Parathyroid adenoma (tissue), 2 donors: ENCODE measurements at regions not wholly inside any gene's neighbourhood (a gene's known extent, or its start where the extent isn't known, plus 50 kb on each side); places are given as distances from the start of the nearest gene placed in this dataset.

Experiments
- H2AFZ ChIP-seq: fragments of 300-600 bp; sonication (generic); one replicate; pipeline ENCODE4 v1.7.0; 2017; ENCODE audit warnings: antibody characterized with exemption, mild to moderate bottlenecking
- H3K27ac ChIP-seq: fragments of 300-600 bp; sonication (generic); one replicate; pipeline ENCODE4 v1.7.0; 2017
- H3K27me3 ChIP-seq: fragments of 300-600 bp; sonication (generic); one replicate; pipeline ENCODE4 v1.7.0; 2017; ENCODE audit warnings: low read length; ENCODE audit not compliant: control insufficient read depth, insufficient read depth
- H3K36me3 ChIP-seq: fragments of 300-600 bp; sonication (generic); one replicate; pipeline ENCODE4 v1.7.0; 2017; ENCODE audit warnings: low read length; ENCODE audit not compliant: control insufficient read depth, insufficient read depth
- H3K4me1 ChIP-seq: fragments of 300-600 bp; sonication (generic); one replicate; pipeline ENCODE4 v1.7.0; 2017; ENCODE audit warnings: control low read depth
- H3K4me2 ChIP-seq: fragments of 300-600 bp; sonication (generic); one replicate; pipeline ENCODE4 v1.7.0; 2017; ENCODE audit warnings: low read length
- H3K4me3 ChIP-seq: fragments of 300-600 bp; sonication (generic); one replicate; pipeline ENCODE4 v1.7.0; 2017; ENCODE audit warnings: low read depth, low read length
- H3K79me2 ChIP-seq: fragments of 300-600 bp; sonication (generic); one replicate; pipeline ENCODE4 v1.7.0; 2017; ENCODE audit warnings: control low read depth
- H3K9ac ChIP-seq: fragments of 300-600 bp; sonication (generic); one replicate; pipeline ENCODE4 v1.7.0; 2017; ENCODE audit warnings: mild to moderate bottlenecking
- H3K9me3 ChIP-seq: fragments of 300-600 bp; sonication (generic); one replicate; pipeline ENCODE4 v1.7.0; 2017; ENCODE audit warnings: low read length; ENCODE audit not compliant: control insufficient read depth
- CTCF ChIP-seq: fragments of 300-600 bp; sonication (generic); IDR thresholded peaks from one replicate; pipeline ENCODE4 v1.7.0; 2017; ENCODE audit warnings: antibody characterized with exemption, mild to moderate bottlenecking
- donor health status: primary hyperparathyroidism.

- H2AFZ ChIP-seq = no peak overlapping the region
- no peak for TF ChIP-seq CTCF
These were observed 134.6 kb downstream of the AASDH start for GRCh38 chr4:56252561-56253152.

GRCh38 chr4:56251556-56251955 is 135.7 kb downstream of the AASDH start:
- Histone ChIP-seq H2AFZ (no peak overlapping the region), H3K36me3 (no peaks in the 10 kb centered on the region), H3K27ac (no peak overlapping the region), H3K79me2 (no peaks in the 10 kb centered on the region), H3K4me2 (no peak overlapping the region), H3K9me3 (no peaks in the 10 kb centered on the region), H3K4me1 (peaks cover 3% of the 10 kb centered on the region), H3K9ac (no peak overlapping the region), H3K4me3 (no peak overlapping the region), H3K27me3 (no peaks in the 10 kb centered on the region)
- no peak for TF ChIP-seq CTCF

More at GRCh38 chr4:56252561-56253152, 134.6 kb downstream of the AASDH start:
- Histone ChIP-seq H3K27me3 (no peaks in the 10 kb centered on the region), H3K4me3 (no peak overlapping the region), H3K4me2 (no peak overlapping the region), H3K4me1 (no peaks in the 10 kb centered on the region), H3K9me3 (no peaks in the 10 kb centered on the region), H3K9ac (no peak overlapping the region), H3K36me3 (no peaks in the 10 kb centered on the region), H3K27ac (no peak overlapping the region), H3K79me2 (no peaks in the 10 kb centered on the region)

- Histone ChIP-seq H3K4me1 (peaks cover 3% of the 10 kb centered on the region), H3K9ac (no peak overlapping the region), H2AFZ (no peak overlapping the region), H3K36me3 (no peaks in the 10 kb centered on the region), H3K4me2 (no peak overlapping the region), H3K79me2 (no peaks in the 10 kb centered on the region), H3K27ac (no peak overlapping the region), H3K9me3 (no peaks in the 10 kb centered on the region), H3K4me3 (no peak overlapping the region), H3K27me3 (no peaks in the 10 kb centered on the region)
- no peak for TF ChIP-seq CTCF
These were observed 136.5 kb downstream of the AASDH start for GRCh38 chr4:56250776-56251175.

- Histone ChIP-seq H3K9me3 (no peaks in the 10 kb centered on the region), H2AFZ (no peak overlapping the region), H3K27ac (no peak overlapping the region), H3K79me2 (no peaks in the 10 kb centered on the region), H3K27me3 (no peaks in the 10 kb centered on the region), H3K36me3 (no peaks in the 10 kb centered on the region), H3K4me2 (no peak overlapping the region), H3K9ac (no peak overlapping the region), H3K4me1 (peaks cover 11% of the 10 kb centered on the region), H3K4me3 (no peak overlapping the region)
- no peak for TF ChIP-seq CTCF
These were observed 139.6 kb downstream of the AASDH start for GRCh38 chr4:56247646-56248045.

GRCh38 chr4:56246233-56246610 is 141.1 kb downstream of the AASDH start:
- H2AFZ ChIP-seq = no peak overlapping the region

More at GRCh38 chr4:56246233-56246610, 141.1 kb downstream of the AASDH start:
- no peaks in the 10 kb centered on the region for H3K36me3 ChIP-seq
- H3K4me2 ChIP-seq = no peak overlapping the region
- H3K27me3 ChIP-seq = no peaks in the 10 kb centered on the region
- no peak overlapping the region for H3K9ac ChIP-seq
- H3K79me2 ChIP-seq = no peaks in the 10 kb centered on the region
- no peaks in the 10 kb centered on the region for H3K9me3 ChIP-seq
- H3K4me1 ChIP-seq = peaks cover 11% of the 10 kb centered on the region
- H3K27ac ChIP-seq = no peak overlapping the region
- TF ChIP-seq CTCF = no peak
- no peak overlapping the region for H3K4me3 ChIP-seq
